ENCODE measurements at regions not wholly inside any gene's neighbourhood (a gene's known extent, or its start where the extent isn't known, plus 50 kb on each side); places are given as distances from the start of the nearest gene placed in this dataset.

DNA sequence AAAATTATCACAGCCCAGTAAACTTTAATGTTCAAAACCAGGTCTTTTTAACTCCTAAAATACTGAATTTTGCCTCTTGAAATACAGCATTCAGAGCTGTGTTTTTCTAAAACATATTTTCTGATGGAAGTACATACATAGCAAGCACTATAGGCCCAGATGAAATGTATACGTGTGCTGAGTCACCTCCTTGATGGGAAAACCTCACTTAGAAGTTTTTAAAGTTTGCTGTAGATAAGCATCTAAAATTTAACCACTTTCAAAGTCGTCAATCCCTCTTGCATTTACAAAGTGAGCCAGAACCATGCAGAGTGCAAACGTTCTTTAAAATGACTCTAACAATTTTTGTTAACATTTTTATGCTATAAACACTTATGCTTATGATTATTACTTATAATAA is 618.8 kb downstream of the RPS29 start:
- intact Hi-C loops (cut with micrococcal nuclease): no loop called here
- Histone ChIP-seq H3K9me2 (replicated peaks; ENCODE audit: low read length) (no peaks in the 10 kb centered on the region), H3K4me3 (ENCODE audit: low read length) (no peak overlapping the region), H3F3A (ENCODE audit: low read length, unreplicated experiment) (no peaks in the 10 kb centered on the region), H3K4me1 (ENCODE audit: insufficient read depth, low read length) (no peaks in the 10 kb centered on the region), H3K4me2 (ENCODE audit: low read length) (no peak overlapping the region), H3K27me3 (ENCODE audit: low read length) (no peaks in the 10 kb centered on the region), H2AFZ (ENCODE audit: low read length) (no peak overlapping the region), H3K36me3 (ENCODE audit: low read depth, low read length) (no peaks in the 10 kb centered on the region), H3K9ac (ENCODE audit: low read length) (no peak overlapping the region), H3K79me2 (ENCODE audit: low read length) (no peaks in the 10 kb centered on the region), H4K20me1 (ENCODE audit: low read length) (no peaks in the 10 kb centered on the region), H3K9me3 (ENCODE audit: low read length) (no peaks in the 10 kb centered on the region), H3K27ac (ENCODE audit: low read length) (no peak overlapping the region)
- BruUV-seq (replicated peaks): no TSS peak
- DNase-seq (peak; percentile 35), ATAC-seq (no peak)
- POLR2A ChIA-PET (ENCODE audit: unreplicated experiment): no interaction called here
- CTCF ChIA-PET: no interaction called here
- TF ChIP-seq EZH2phosphoT487 (IDR thresholded peaks at IDR 0.05; ENCODE audit: borderline replicate concordance, low read length) (no peak), EZH2 (IDR thresholded peaks at IDR 0.05; ENCODE audit: low read length, unreplicated experiment) (no peak)
- TF ChIP-seq, protein P1, sequence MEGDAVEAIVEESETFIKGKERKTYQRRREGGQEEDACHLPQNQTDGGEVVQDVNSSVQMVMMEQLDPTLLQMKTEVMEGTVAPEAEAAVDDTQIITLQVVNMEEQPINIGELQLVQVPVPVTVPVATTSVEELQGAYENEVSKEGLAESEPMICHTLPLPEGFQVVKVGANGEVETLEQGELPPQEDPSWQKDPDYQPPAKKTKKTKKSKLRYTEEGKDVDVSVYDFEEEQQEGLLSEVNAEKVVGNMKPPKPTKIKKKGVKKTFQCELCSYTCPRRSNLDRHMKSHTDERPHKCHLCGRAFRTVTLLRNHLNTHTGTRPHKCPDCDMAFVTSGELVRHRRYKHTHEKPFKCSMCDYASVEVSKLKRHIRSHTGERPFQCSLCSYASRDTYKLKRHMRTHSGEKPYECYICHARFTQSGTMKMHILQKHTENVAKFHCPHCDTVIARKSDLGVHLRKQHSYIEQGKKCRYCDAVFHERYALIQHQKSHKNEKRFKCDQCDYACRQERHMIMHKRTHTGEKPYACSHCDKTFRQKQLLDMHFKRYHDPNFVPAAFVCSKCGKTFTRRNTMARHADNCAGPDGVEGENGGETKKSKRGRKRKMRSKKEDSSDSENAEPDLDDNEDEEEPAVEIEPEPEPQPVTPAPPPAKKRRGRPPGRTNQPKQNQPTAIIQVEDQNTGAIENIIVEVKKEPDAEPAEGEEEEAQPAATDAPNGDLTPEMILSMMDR (conservative IDR thresholded peaks at IDR 0.05; ENCODE audit: low read depth, low read length): no peak

DNA sequence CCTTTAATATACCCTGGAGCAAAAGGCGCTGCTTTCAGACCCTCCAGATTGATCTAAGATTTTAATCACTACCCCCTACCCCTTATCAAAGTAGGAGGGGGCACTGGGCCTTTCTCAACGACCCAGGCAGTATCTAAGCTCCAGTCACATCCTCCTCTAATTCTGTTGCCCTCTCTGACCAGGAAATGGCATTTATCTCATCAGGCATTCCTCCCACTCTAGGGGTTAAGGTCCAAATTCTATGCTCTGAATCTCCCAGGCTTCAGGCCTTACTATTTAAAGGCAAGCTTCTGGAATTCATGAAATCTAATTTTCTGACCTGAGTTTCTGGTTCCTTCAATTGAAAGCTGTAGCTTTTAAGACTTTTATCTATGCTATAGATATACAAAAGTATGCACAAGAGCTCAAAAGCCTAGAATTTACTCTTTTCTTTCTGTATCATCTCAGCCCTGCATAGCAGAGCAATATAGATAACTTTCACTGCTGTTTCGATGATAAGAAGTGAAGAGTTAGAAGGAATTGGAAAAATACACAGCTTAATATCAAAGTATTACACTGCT is 622.9 kb downstream of the RPS29 start:
- no peak for TF ChIP-seq EZH2 (IDR thresholded peaks at IDR 0.05; ENCODE audit: low read length, unreplicated experiment)
- TF ChIP-seq, protein P1 (conservative IDR thresholded peaks at IDR 0.05; ENCODE audit: low read depth, low read length): no peak
- no peak for TF ChIP-seq EZH2phosphoT487 (IDR thresholded peaks at IDR 0.05; ENCODE audit: borderline replicate concordance, low read length)
- BruUV-seq (replicated peaks): no TSS peak
- Histone ChIP-seq H2AFZ (ENCODE audit: low read length) (no peak overlapping the region), H3K9ac (ENCODE audit: low read length) (no peak overlapping the region), H3K79me2 (ENCODE audit: low read length) (no peaks in the 10 kb centered on the region), H3K27ac (ENCODE audit: low read length) (no peak overlapping the region), H3F3A (ENCODE audit: low read length, unreplicated experiment) (no peaks in the 10 kb centered on the region), H3K4me1 (ENCODE audit: insufficient read depth, low read length) (no peaks in the 10 kb centered on the region), H3K27me3 (ENCODE audit: low read length) (0 out of 2 replicates have a peak, but pooled peaks cover 3% of the 10 kb centered on the region), H3K9me2 (replicated peaks; ENCODE audit: low read length) (no peaks in the 10 kb centered on the region), H4K20me1 (ENCODE audit: low read length) (no peaks in the 10 kb centered on the region), H3K4me2 (ENCODE audit: low read length) (no peak overlapping the region), H3K9me3 (ENCODE audit: low read length) (no peaks in the 10 kb centered on the region), H3K4me3 (ENCODE audit: low read length) (no peak overlapping the region), H3K36me3 (ENCODE audit: low read depth, low read length) (no peaks in the 10 kb centered on the region)
- CTCF ChIA-PET: no interaction called here
- intact Hi-C loops (cut with micrococcal nuclease): no loop called here
- DNase-seq (no peak), ATAC-seq (no peak)
- POLR2A ChIA-PET (ENCODE audit: unreplicated experiment): no interaction called here

DNA sequence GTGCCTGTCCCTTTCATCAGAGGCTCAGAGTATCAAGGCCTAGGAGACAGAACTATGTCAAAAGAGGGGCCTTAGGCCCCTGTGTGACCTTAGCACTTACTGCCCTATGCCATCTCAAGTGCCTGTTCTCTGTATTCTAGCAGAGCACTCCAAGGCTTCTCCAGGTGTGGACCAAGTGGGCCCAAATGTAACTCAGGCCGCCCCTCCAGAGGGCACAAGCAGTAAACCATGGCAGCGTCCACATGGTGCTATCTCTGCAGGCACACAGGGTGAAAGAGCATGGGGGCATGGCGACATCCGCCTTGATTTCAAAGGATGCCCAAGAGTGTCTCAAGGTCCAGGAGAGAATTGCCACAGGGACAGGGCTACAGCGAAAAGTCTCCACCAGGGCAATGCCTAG is 628.7 kb downstream of the RPS29 start:
- Histone ChIP-seq H2AFZ (ENCODE audit: low read length) (no peak overlapping the region), H4K20me1 (ENCODE audit: low read length) (no peaks in the 10 kb centered on the region), H3F3A (ENCODE audit: low read length, unreplicated experiment) (no peaks in the 10 kb centered on the region), H3K4me1 (ENCODE audit: insufficient read depth, low read length) (no peaks in the 10 kb centered on the region), H3K79me2 (ENCODE audit: low read length) (no peaks in the 10 kb centered on the region), H3K4me2 (ENCODE audit: low read length) (no peak overlapping the region), H3K9ac (ENCODE audit: low read length) (no peak overlapping the region), H3K27ac (ENCODE audit: low read length) (no peak overlapping the region), H3K4me3 (ENCODE audit: low read length) (no peak overlapping the region), H3K27me3 (ENCODE audit: low read length) (0 out of 2 replicates have a peak, but pooled peaks cover 3% of the 10 kb centered on the region), H3K9me2 (replicated peaks; ENCODE audit: low read length) (no peaks in the 10 kb centered on the region), H3K9me3 (ENCODE audit: low read length) (no peaks in the 10 kb centered on the region), H3K36me3 (ENCODE audit: low read depth, low read length) (no peaks in the 10 kb centered on the region)
- BruUV-seq (replicated peaks): no TSS peak
- DNase-seq (no peak), ATAC-seq (no peak)
- TF ChIP-seq EZH2 (IDR thresholded peaks at IDR 0.05; ENCODE audit: low read length, unreplicated experiment): no peak
- ChIA-PET CTCF (no interaction called here), POLR2A (ENCODE audit: unreplicated experiment) (no interaction called here)
- intact Hi-C loops (cut with micrococcal nuclease): no loop called here
